Smooth muscle cell (in vitro differentiated cells): ENCODE measurements at regions not wholly inside any gene's neighbourhood (a gene's known extent, or its start where the extent isn't known, plus 50 kb on each side); places are given as distances from the start of the nearest gene placed in this dataset.

Source experiments
- DNase-seq: peaks from one replicate; lab custom pipeline; 2025; ENCODE audit not compliant: unreplicated experiment; lab: John Stamatoyannopoulos, UW
- H2AFZ ChIP-seq: fragments of 200-600 bp; sonication (generic); 2 replicates; pipeline ENCODE4 v1.6.0; 2016; ENCODE audit warnings: antibody characterized with exemption, low read depth, mild to moderate bottlenecking
- H3F3A ChIP-seq: fragments of 200-600 bp; sonication (generic); 2 replicates; pipeline ENCODE4 v1.6.0; 2017; ENCODE audit warnings: antibody characterized with exemption, low read depth
- H3K27ac ChIP-seq: fragments of 200-600 bp; sonication (generic); 2 replicates; pipeline ENCODE4 v1.5.1; 2016; ENCODE audit warnings: low read depth, mild to moderate bottlenecking
- H3K27me3 ChIP-seq: fragments of 200-600 bp; sonication (generic); 2 replicates; pipeline ENCODE4 v1.6.1; 2016; ENCODE audit warnings: low read depth, mild to moderate bottlenecking
- H3K36me3 ChIP-seq: fragments of 200-600 bp; sonication (generic); 2 replicates; pipeline ENCODE4 v1.5.1; 2016; ENCODE audit warnings: low read depth
- H3K4me1 ChIP-seq: fragments of 200-600 bp; sonication (generic); 2 replicates; pipeline ENCODE4 v1.5.1; 2016; ENCODE audit warnings: low read depth
- H3K4me2 ChIP-seq: fragments of 200-600 bp; sonication (generic); 2 replicates; pipeline ENCODE4 v1.6.0; 2016; ENCODE audit warnings: mild to moderate bottlenecking
- H3K4me3 ChIP-seq: fragments of 200-600 bp; sonication (generic); 2 replicates; pipeline ENCODE4 v1.5.1; 2016; ENCODE audit warnings: mild to moderate bottlenecking
- H3K79me2 ChIP-seq: fragments of 200-600 bp; sonication (generic); 2 replicates; pipeline ENCODE4 v1.6.0; 2016; ENCODE audit warnings: low read depth, mild to moderate bottlenecking
- H3K9ac ChIP-seq: fragments of 200-600 bp; sonication (generic); 2 replicates; pipeline ENCODE4 v1.6.0; 2016; ENCODE audit warnings: low read depth
- H3K9me3 ChIP-seq: fragments of 200-600 bp; sonication (generic); replicated peaks from 2 replicates; pipeline ENCODE4 v1.5.1; 2016; ENCODE audit warnings: low read depth
- H4K20me1 ChIP-seq: fragments of 200-600 bp; sonication (generic); 2 replicates; pipeline ENCODE4 v1.6.0; 2016; ENCODE audit warnings: low read depth
- CTCF ChIP-seq: fragments of 200-600 bp; sonication (generic); IDR thresholded peaks from 2 replicates; pipeline ENCODE4 v1.5.1; 2017; ENCODE audit warnings: borderline replicate concordance, mild to moderate bottlenecking, antibody characterized with exemption; ENCODE audit not compliant: insufficient read depth, poor library complexity, severe bottlenecking
- WGBS: methylation state at CpG from one replicate; pipeline ENCODE4 v1.1.7; 2016; ENCODE audit warnings: low lambda C conversion rate; 5-methylcytosine and 5-hydroxymethylcytosine counted together

- Histone ChIP-seq H3K4me3 (no peak overlapping the region), H4K20me1 (no peaks in the 10 kb centered on the region), H3K79me2 (no peaks in the 10 kb centered on the region), H3K27ac (no peak overlapping the region), H3K27me3 (no peaks in the 10 kb centered on the region), H3F3A (no peaks in the 10 kb centered on the region), H2AFZ (no peak overlapping the region), H3K36me3 (no peaks in the 10 kb centered on the region), H3K9ac (no peak overlapping the region), H3K9me3 (no peaks in the 10 kb centered on the region), H3K4me1 (no peaks in the 10 kb centered on the region), H3K4me2 (no peak overlapping the region)
- 64% methylated on average over 5 of the region's 5 CpGs for WGBS
- no peak for TF ChIP-seq CTCF
- DNase-seq: no peak
Measured at GRCh38 chr2:60659026-60659425, 97.0 kb upstream of the PAPOLG start.

GRCh38 chr2:60661073-60661738 is 94.9 kb upstream of the PAPOLG start:
- Histone ChIP-seq H3K4me3 (no peak overlapping the region), H3K27ac (no peak overlapping the region), H3K9me3 (no peaks in the 10 kb centered on the region), H3K79me2 (no peaks in the 10 kb centered on the region), H2AFZ (no peak overlapping the region), H3F3A (no peaks in the 10 kb centered on the region), H3K9ac (no peak overlapping the region), H4K20me1 (no peaks in the 10 kb centered on the region), H3K4me2 (no peak overlapping the region), H3K36me3 (no peaks in the 10 kb centered on the region), H3K27me3 (no peaks in the 10 kb centered on the region), H3K4me1 (no peaks in the 10 kb centered on the region)
- no peak for TF ChIP-seq CTCF
- DNase-seq: no peak
- WGBS: 86% methylated on average over 1 of the region's 1 CpG

DNA sequence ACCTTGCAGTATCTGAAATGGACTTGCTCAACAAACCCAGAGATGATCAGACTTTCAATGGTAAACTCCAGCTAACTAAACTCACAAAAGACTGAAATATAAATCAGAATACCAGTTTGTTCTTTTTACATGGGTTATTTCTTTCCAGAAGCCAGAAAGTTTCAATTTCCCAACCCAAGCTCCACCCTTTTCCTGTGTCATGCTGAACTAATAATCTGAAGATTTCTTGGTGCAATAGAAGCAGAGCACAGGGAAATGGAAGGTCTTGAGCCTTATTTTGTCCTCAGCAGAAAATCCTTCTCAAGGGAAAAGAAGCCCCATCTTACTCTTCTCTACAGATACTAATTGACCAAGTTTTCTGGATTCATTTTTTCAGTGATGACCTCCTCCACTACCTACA is 93.3 kb upstream of the PAPOLG start:
- Histone ChIP-seq H3K79me2 (no peaks in the 10 kb centered on the region), H3K36me3 (no peaks in the 10 kb centered on the region), H3K9ac (no peak overlapping the region), H3K4me3 (no peak overlapping the region), H3K9me3 (no peaks in the 10 kb centered on the region), H4K20me1 (no peaks in the 10 kb centered on the region), H3K4me2 (no peak overlapping the region), H2AFZ (no peak overlapping the region), H3K27ac (no peak overlapping the region), H3K4me1 (no peaks in the 10 kb centered on the region), H3K27me3 (no peaks in the 10 kb centered on the region), H3F3A (no peaks in the 10 kb centered on the region)
- no peak for DNase-seq
- no peak for TF ChIP-seq CTCF

- no peak overlapping the region for H3K9ac ChIP-seq
- no peak for TF ChIP-seq CTCF
- H3K27ac ChIP-seq: no peak overlapping the region
- DNase-seq: no peak
- H4K20me1 ChIP-seq: no peaks in the 10 kb centered on the region
- WGBS: 65% methylated on average over 6 of the region's 6 CpGs
- no peaks in the 10 kb centered on the region for H3K79me2 ChIP-seq
- H3K4me1 ChIP-seq: no peaks in the 10 kb centered on the region
- no peaks in the 10 kb centered on the region for H3F3A ChIP-seq
- no peak overlapping the region for H3K4me3 ChIP-seq
- no peak overlapping the region for H2AFZ ChIP-seq
- H3K9me3 ChIP-seq: no peaks in the 10 kb centered on the region
- H3K27me3 ChIP-seq: no peaks in the 10 kb centered on the region
- no peaks in the 10 kb centered on the region for H3K36me3 ChIP-seq
- no peak overlapping the region for H3K4me2 ChIP-seq
Measured at GRCh38 chr2:60671966-60672365, 84.1 kb upstream of the PAPOLG start.
